H1 (cell line): ENCODE measurements at regions not wholly inside any gene's neighbourhood (a gene's known extent, or its start where the extent isn't known, plus 50 kb on each side); places are given as distances from the start of the nearest gene placed in this dataset.

Experiments
- BACH1 ChIP-seq: IDR thresholded peaks from 2 replicates; pipeline ENCODE4 v1.6.1; 2012; ENCODE audit warnings: low read length, improper control_type of control experiment
- EP300 ChIP-seq, 2 experiments: IDR thresholded peaks; 1 replicate in 1 of 2; 2 replicates in 1 of 2; pipeline ENCODE4 v1.6.1; 2011 to 2012; ENCODE audit warnings: low read depth in 2 of 2, low read length in 2 of 2, mild to moderate bottlenecking in 2 of 2, borderline replicate concordance in 1 of 2, inconsistent platforms in 1 of 2, moderate library complexity in 1 of 2
- EZH2 ChIP-seq: fragments of 200-600 bp; sonication (generic); IDR thresholded peaks from 2 replicates; pipeline ENCODE4 v1.7.1; 2012; ENCODE audit warnings: low read depth, mild to moderate bottlenecking, moderate library complexity, low read length, inconsistent platforms; ENCODE audit not compliant: severe bottlenecking
- POLR2A ChIP-seq, 2 experiments: IDR thresholded peaks; 1 replicate in 1 of 2; 2 replicates in 1 of 2; pipeline ENCODE4 v1.6.1; 2011; ENCODE audit warnings: low read depth in 2 of 2, low read length in 2 of 2, mild to moderate bottlenecking in 2 of 2; ENCODE audit errors: control extremely low read depth in 1 of 2
- RAD21 ChIP-seq, 2 experiments: IDR thresholded peaks in 1 of 2; conservative IDR thresholded peaks in 1 of 2; 2 replicates each; pipeline ENCODE4 v1.6.1; 2011; ENCODE audit warnings: low read depth in 2 of 2, low read length in 2 of 2, improper control_type of control experiment in 1 of 2, inconsistent platforms in 1 of 2, mild to moderate bottlenecking in 1 of 2, moderate library complexity in 1 of 2
- RFX5 ChIP-seq: IDR thresholded peaks from 2 replicates; pipeline ENCODE4 v1.6.1; 2011; ENCODE audit warnings: low read depth, low read length, improper control_type of control experiment, borderline replicate concordance
- RNF2 ChIP-seq: fragments of 200-900, 300-1000 bp; sonication (generic); IDR thresholded peaks from 2 replicates; pipeline ENCODE4 v1.7.1; 2016; ENCODE audit warnings: borderline replicate concordance, low read depth, mild to moderate bottlenecking, antibody characterized with exemption, low read length; ENCODE audit not compliant: poor library complexity, severe bottlenecking; ENCODE audit errors: missing control alignments
- SP1 ChIP-seq: IDR thresholded peaks from 2 replicates; pipeline ENCODE4 v1.6.1; 2011; ENCODE audit warnings: low read depth, low read length
- ZNF274 ChIP-seq: IDR thresholded peaks from 2 replicates; pipeline ENCODE4 v1.7.0; 2012; ENCODE audit warnings: low read length, borderline replicate concordance; ENCODE audit errors: extremely low read depth
- TF ChIP-seq, protein P1 (sequence below), 3 experiments: IDR thresholded peaks; 1 replicate in 2 of 3; 2 replicates in 1 of 3; pipeline versions ENCODE4 v1.5.1 to v1.6.1; 2011; ENCODE audit warnings: low read length in 3 of 3, mild to moderate bottlenecking in 3 of 3, inconsistent platforms in 2 of 3, low read depth in 1 of 3, moderate library complexity in 1 of 3; ENCODE audit not compliant: insufficient read depth in 1 of 3; ENCODE audit errors: control extremely low read depth in 1 of 3

DNA sequence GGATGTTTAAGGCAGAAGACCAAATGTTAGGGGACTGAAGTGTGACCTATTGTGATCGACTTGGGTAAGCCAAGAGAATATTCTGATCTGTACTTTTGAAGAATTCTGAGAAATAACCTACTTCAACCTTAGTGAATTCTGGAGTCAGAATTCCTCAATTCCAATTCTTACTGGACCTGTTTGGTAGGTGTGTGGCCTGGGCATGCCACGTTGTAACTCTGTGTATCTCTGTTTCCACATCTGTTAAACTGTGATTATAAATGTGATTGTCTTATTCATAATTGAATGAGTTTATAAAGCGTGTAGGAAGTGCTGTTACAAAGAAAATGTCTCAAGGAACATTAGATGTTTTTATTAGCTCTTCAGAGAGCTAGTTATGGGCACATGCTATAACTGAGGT, 64.5 kb downstream of the TUSC1 start:
- TF ChIP-seq EZH2 (no peak), RFX5 (no peak), RNF2 (no peak), BACH1 (no peak), ZNF274 (no peak), RAD21 (IDR thresholded peaks at IDR 0.05 in 1 of 2, conservative IDR thresholded peaks at IDR 0.05 in 1 of 2; ENCODE audit: low read depth in 2 of 2, low read length in 2 of 2) (no peak), POLR2A (IDR thresholded peaks at IDR 0.05; ENCODE audit: control extremely low read depth in 1 of 2, low read depth in 2 of 2, low read length in 2 of 2) (no peak), EP300 (IDR thresholded peaks at IDR 0.05; ENCODE audit: borderline replicate concordance in 1 of 2, low read depth in 2 of 2, low read length in 2 of 2) (no peak), SP1 (no peak)
- TF ChIP-seq, protein P1, sequence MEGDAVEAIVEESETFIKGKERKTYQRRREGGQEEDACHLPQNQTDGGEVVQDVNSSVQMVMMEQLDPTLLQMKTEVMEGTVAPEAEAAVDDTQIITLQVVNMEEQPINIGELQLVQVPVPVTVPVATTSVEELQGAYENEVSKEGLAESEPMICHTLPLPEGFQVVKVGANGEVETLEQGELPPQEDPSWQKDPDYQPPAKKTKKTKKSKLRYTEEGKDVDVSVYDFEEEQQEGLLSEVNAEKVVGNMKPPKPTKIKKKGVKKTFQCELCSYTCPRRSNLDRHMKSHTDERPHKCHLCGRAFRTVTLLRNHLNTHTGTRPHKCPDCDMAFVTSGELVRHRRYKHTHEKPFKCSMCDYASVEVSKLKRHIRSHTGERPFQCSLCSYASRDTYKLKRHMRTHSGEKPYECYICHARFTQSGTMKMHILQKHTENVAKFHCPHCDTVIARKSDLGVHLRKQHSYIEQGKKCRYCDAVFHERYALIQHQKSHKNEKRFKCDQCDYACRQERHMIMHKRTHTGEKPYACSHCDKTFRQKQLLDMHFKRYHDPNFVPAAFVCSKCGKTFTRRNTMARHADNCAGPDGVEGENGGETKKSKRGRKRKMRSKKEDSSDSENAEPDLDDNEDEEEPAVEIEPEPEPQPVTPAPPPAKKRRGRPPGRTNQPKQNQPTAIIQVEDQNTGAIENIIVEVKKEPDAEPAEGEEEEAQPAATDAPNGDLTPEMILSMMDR (IDR thresholded peaks at IDR 0.05; ENCODE audit: control extremely low read depth in 1 of 3, insufficient read depth in 1 of 3, low read depth in 1 of 3, low read length in 3 of 3), result no peak
